Activated naive CD4-positive, alpha-beta T cell treated with anti-CD3 and anti-CD28 coated beads, Interleukin-2, amount 50 U/mL, for 72 hours (primary cell): ENCODE measurements at regions not wholly inside any gene's neighbourhood (a gene's known extent, or its start where the extent isn't known, plus 50 kb on each side); places are given as distances from the start of the nearest gene placed in this dataset.

ENCODE experiments used
- ATAC-seq, 2 donors: fragments of 150-1000 bp; cut with Tn5 transposase; 2 replicates each; pipeline ENCODE4 v1.10.0; 2021; ENCODE audit warnings: mild to moderate bottlenecking in 2 of 2, moderate library complexity in 2 of 2
- DNase-seq, 2 donors: peaks; one replicate each; pipeline ENCODE4 v3.0.0; 2021 to 2022; ENCODE audit warnings: low spot score in 2 of 2
- H3K27ac Mint-ChIP-seq, 2 donors: one replicate each; pipeline ENCODE4 v1.8.0; 2022; ENCODE audit warnings: mild to moderate bottlenecking in 2 of 2, mixed read lengths in 2 of 2
- H3K36me3 Mint-ChIP-seq, 2 donors: one replicate each; pipeline ENCODE4 v1.8.0; 2022; ENCODE audit warnings: mixed read lengths in 2 of 2
- H3K9me3 Mint-ChIP-seq, 2 donors: one replicate each; pipeline ENCODE4 v1.8.0; 2022; ENCODE audit warnings: mixed read lengths in 2 of 2

DNA sequence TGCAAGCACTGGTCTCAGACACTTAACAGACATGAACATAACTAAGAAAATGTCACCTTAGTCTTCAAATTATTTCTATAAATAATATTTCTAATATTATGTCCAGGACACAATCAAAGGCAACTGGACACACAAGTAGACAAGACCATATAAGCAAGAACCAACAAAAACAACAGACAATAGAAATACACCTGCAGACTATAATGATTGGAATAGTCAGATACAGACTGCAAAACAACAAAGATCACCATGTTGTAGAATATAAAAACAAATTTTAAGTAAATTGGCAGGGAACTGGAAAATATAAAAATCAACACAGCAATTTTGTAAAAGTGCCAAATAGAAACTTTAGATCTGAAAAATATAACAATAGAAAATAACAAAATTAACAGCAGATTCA, 220.7 kb downstream of the CLCN4 start:
- DNase-seq (no peak), ATAC-seq (no peak)
- no peaks in the 10 kb centered on the region for H3K36me3 Mint-ChIP-seq
- no peak overlapping the region for H3K27ac Mint-ChIP-seq
- no peaks in the 10 kb centered on the region for H3K9me3 Mint-ChIP-seq

DNA sequence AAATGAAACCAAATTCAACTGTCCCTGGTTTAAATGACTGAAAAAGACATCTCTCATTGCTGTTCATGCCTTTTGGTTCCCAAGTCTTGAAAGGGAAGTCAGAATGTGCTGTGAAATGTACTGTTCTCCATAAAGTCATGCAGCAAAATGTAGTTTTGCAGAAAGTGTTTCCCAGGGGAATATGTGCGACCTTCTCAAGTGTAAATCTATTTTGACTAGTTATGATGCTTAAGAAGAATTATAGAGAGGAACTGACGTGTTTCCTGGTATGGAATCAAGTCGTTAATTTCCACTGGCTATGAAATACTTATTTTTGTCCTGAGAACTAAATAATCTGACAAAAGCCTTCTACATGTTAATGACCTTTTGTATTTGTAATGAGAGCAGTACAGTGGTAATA, 223.1 kb downstream of the CLCN4 start:
- Mint-ChIP-seq H3K9me3 (no peaks in the 10 kb centered on the region), H3K27ac (no peak overlapping the region), H3K36me3 (no peaks in the 10 kb centered on the region)
- no peak for ATAC-seq
- DNase-seq, result no peak

DNA sequence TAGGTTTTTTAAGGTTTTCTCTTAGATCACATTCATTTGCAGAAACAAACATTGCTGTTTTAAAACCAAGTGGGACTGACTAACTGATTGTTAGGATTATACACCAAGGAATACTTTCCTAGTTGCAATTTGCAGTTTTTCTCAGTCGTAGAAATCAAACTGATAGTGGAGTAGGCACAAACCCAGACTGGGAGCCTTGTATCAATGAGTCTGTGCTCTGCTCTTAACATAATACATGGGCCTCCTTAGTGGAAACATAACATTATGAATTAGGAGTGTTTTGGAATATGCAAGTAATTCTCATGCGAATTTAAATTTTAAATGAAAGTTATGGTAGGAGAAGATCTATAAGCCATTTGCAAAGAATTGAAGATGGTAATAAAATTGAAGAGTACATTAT, 223.5 kb downstream of the CLCN4 start:
- H3K27ac Mint-ChIP-seq, result no peak overlapping the region

DNA sequence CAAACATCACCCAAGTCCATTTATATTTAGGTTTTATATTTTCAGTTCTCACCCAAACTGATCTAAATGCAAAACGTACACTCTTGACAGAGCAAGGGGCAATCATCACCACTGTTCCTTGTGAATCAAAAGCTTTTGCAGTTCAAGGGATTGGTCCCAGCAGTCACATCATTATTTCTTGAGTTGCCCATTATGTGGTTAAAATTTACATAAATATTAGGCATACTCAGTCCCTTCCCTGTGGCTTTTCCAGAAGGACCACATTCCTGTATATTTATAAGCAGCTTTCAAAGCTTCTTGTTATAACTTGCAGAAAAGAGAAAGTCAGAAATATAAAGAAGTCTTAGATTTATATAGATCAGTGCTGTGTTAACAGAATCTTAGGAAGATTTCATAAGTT, 224.4 kb downstream of the CLCN4 start:
- DNase-seq (no peak), ATAC-seq (no peak)
- no peaks in the 10 kb centered on the region for H3K36me3 Mint-ChIP-seq
- H3K9me3 Mint-ChIP-seq, result no peaks in the 10 kb centered on the region
- no peak overlapping the region for H3K27ac Mint-ChIP-seq

More for the DNA sequence above, 223.5 kb downstream of the CLCN4 start:
- Mint-ChIP-seq H3K36me3 (no peaks in the 10 kb centered on the region), H3K9me3 (no peaks in the 10 kb centered on the region)
- ATAC-seq, result no peak
- DNase-seq, result no peak

DNA sequence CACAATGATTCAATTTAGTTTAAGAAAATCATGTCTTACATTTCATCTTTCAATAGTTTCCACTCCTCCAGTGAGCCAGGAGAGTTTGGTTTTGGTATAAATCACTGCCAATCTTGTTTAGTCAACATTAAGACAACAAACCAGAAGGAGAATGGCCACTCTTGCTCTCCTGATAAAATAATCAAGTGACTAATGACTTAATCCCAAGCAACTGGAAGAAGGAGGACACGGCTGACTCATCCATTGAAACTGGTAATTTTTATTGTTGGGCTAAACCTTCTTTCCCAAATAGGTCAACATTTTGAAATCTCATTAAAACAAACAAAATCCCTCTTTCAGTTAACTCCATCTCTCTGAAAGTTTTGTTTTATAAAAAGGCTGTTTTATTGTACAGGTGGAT, 230.2 kb downstream of the CLCN4 start:
- peaks cover 0 to 5% of the 10 kb centered on the region in 2 donors for H3K9me3 Mint-ChIP-seq
- no peak overlapping the region for H3K27ac Mint-ChIP-seq
- no peaks in the 10 kb centered on the region for H3K36me3 Mint-ChIP-seq
- no peak for ATAC-seq
- DNase-seq, result no peak

DNA sequence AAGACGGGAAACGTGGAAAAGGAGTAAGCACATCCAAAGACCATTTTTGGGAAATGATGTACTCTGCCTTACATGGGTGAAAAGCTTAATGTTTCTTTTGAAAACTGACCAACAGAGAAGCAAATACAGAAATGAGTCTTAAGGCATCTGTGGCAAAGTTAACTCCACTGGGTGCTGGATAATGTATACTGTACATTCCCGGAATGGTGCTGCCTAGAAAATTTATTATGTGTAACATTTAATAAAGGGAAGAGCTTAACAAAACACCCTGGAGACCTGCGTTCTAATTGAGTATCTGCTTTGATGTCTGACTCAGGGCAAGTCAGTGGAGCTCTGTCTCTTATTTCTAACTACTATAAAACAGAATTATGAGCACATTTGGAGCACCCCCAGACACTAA, 230.2 kb downstream of the MID1 start:
- no peak for DNase-seq
- Mint-ChIP-seq H3K9me3 (peaks cover 0 to 5% of the 10 kb centered on the region in 2 donors), H3K36me3 (no peaks in the 10 kb centered on the region), H3K27ac (no peak overlapping the region)
- no peak for ATAC-seq

DNA sequence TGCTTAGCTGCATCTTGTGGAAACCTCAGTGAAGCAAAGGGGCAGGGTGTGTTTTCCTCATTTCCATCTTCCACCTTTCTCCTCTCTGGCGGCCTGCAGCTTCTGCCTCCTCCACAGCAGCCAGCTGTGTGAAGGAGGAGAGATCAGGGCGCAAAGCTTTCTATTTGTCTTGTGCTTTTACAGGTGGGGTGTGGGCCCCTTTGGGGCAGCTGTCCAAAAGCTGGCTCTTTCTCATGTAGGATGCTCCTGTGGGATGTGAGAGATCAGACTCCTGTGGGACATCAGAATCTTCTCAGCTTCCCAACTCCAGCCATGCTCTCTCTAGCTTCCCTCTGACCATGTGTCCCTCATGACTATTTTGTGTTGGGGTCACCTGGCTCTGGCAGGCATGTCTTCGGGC, 227.1 kb downstream of the MID1 start:
- ATAC-seq (no peak), DNase-seq (no peak)
- peaks cover 0 to 6% of the 10 kb centered on the region in 2 donors for H3K9me3 Mint-ChIP-seq
- H3K27ac Mint-ChIP-seq, result no peak overlapping the region
- H3K36me3 Mint-ChIP-seq, result no peaks in the 10 kb centered on the region

DNA sequence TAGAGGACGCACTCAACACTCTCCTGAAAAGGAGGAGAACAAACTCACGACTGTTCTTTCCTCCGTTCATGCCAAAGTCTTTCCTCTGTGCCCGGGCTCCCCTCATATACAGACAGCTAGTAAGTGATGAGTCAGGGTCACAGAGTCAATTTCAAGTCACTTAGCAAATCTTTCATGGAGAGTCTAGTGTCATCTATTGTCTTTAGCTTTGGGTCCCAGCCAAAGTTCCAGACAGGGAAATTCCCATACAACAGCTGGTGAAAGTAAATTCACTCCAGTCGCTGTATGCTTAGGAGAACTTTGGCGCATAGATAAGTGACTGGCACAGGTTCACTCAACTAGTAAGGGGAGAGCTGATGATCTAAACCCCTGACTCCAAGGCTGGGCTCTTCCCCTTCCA, 226.5 kb downstream of the MID1 start:
- peaks cover 0 to 6% of the 10 kb centered on the region in 2 donors for H3K9me3 Mint-ChIP-seq
- DNase-seq (no peak), ATAC-seq (no peak)
- no peaks in the 10 kb centered on the region for H3K36me3 Mint-ChIP-seq
- H3K27ac Mint-ChIP-seq, result no peak overlapping the region

DNA sequence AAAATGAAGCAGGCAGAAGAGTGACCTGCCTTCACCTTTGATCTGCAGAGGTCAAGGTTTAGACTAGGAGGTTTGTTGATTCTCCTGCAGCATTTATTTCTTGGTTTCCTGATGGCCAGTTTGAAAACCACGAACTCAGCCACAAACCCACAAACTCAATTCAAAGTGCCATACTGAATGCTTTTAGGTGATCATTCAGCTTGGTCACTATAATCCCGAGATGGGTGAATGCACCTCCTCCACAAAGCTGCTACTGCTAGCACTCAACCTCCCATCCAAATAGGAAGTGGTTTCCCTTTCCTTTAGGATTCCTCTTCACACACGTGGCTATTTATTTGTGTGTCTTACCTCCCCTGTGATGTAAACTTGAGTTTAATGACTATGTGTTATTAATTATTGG, 225.2 kb downstream of the MID1 start:
- Mint-ChIP-seq H3K9me3 (peaks cover 0 to 6% of the 10 kb centered on the region in 2 donors), H3K27ac (no peak overlapping the region), H3K36me3 (no peaks in the 10 kb centered on the region)
- DNase-seq (no peak), ATAC-seq (no peak)
